ENCODE measurements at regions not wholly inside any gene's neighbourhood (a gene's known extent, or its start where the extent isn't known, plus 50 kb on each side); places are given as distances from the start of the nearest gene placed in this dataset.

DNA sequence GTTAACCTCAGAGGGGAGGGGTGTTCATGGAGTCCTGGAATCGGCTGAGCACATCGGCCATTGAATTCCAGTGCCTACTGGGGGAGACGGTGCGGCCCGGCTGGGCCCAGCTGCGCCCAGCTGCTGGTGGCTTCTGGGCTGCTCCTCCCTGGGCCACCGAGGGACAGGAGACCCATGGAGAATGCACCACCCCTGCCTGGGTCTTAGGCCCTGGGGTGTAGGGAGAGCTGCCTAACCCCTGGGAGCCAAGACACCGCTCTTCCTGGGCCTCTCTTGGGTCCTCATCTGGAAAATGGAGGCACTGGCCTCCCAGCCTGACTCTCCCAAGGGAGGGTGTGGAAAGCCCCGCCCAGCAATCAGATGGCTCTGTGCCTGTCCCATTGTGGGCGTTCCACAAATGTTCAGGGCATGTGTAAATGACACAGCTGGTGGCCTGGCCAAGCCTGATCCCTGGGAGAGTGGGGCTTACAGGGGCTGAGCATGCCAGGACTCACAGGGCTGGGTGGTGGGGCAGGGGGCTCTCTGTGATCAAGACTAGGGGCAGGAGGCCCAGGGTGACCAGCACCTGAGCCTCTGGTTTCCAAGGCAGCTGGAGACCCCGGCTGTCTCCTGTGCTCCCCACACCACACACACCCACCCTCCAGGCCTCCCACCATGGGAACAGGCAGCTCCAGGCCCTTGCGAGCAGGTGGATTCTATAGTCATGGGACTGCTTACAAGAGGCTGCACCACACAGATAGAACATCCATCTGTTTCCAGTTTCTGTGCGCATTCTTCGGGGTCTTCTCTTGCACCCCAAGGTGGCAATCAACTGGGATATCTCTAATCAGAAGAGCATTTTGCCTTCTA lies 150.9 kb downstream of the URI1 start:
- Histone ChIP-seq H3K27me3 (replicated peaks; ENCODE audit: control insufficient read depth, insufficient read depth, low read length) (peaks cover 9% of the 10 kb centered on the region), H3K36me3 (ENCODE audit: control insufficient read depth, insufficient read depth, low read length, severe bottlenecking) (no peaks in the 10 kb centered on the region), H3K4me3 (ENCODE audit: low read length) (no peak overlapping the region), H3K4me1 (ENCODE audit: control insufficient read depth, insufficient read depth, low read length) (no peaks in the 10 kb centered on the region), H3K9ac (ENCODE audit: low read length) (no peak overlapping the region), H3K9me3 (ENCODE audit: control insufficient read depth, low read length) (no peaks in the 10 kb centered on the region)
- no peak for DNase-seq (ENCODE audit: low read depth)

DNA sequence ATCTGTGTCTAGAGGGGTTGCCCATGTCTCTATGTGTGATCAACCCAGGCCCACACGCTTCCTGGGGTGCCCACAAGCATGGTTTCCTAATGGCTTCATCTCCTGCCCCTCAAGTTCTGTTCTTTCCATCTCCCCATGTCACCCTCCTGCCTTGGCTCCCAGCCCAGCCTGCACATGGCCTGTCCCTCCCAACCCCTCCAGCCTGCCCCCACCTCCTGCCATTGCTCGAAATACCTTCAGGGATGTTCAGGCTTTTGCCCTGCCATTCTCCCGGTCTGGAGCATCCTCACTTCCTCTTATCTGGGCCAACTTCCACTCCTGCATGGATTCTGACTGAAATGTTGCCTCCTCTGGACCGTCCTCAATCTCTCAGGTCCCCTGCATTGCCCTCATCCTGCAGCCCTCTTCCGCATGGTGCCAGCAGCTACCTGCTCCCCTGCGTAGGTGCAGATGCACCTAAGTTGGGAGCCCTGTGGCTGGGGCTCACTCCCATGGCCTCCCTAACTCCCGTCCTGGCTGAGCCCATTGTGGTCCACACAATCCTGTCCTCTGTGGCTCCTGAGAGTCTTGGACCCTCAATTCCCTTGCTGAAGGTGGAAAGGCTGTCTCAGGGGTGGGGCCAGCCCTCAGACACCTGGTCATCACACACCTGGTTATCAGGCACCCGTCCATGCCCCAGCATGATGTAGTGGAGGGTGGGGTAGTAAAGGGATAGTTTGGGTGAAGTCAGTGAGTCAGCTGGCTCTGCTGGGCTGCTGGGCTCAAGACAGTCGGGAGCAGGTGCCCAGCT lies 152.1 kb downstream of the URI1 start:
- Histone ChIP-seq H3K4me1 (ENCODE audit: control insufficient read depth, insufficient read depth, low read length) (no peaks in the 10 kb centered on the region), H3K9ac (ENCODE audit: low read length) (no peak overlapping the region), H3K9me3 (ENCODE audit: control insufficient read depth, low read length) (no peaks in the 10 kb centered on the region), H3K36me3 (ENCODE audit: control insufficient read depth, insufficient read depth, low read length, severe bottlenecking) (no peaks in the 10 kb centered on the region), H3K4me3 (ENCODE audit: low read length) (no peak overlapping the region), H3K27me3 (replicated peaks; ENCODE audit: control insufficient read depth, insufficient read depth, low read length) (peaks cover 5% of the 10 kb centered on the region)
- DNase-seq (ENCODE audit: low read depth) = no peak

DNA sequence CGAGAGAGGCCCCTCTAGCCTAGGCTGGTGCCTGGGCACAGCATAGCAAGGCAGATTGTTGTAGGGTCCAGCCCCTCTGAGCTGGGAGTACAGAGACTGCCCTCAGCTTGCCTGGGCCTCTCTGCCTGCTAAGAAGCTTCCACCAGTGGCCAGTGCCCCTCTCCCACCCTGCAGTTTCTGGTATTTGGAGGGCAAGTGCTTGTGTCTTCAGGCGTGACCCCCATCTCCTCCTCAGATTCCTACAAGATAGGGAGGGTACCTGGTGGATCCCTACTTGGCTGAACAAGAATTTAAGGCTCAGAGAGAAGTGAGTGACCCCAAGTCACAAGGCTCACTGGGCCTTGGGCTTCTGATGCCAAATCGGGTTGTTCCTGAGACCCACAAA lies 152.7 kb downstream of the URI1 start:
- H3K9ac ChIP-seq (ENCODE audit: low read length) = no peak overlapping the region
- no peak overlapping the region for H3K4me3 ChIP-seq (ENCODE audit: low read length)
- H3K9me3 ChIP-seq (ENCODE audit: control insufficient read depth, low read length) = no peaks in the 10 kb centered on the region
- no peaks in the 10 kb centered on the region for H3K4me1 ChIP-seq (ENCODE audit: control insufficient read depth, insufficient read depth, low read length)
- no peak for DNase-seq (ENCODE audit: low read depth)
- H3K27me3 ChIP-seq (replicated peaks; ENCODE audit: control insufficient read depth, insufficient read depth, low read length) = peaks cover 5% of the 10 kb centered on the region
- no peaks in the 10 kb centered on the region for H3K36me3 ChIP-seq (ENCODE audit: control insufficient read depth, insufficient read depth, low read length, severe bottlenecking)

DNA sequence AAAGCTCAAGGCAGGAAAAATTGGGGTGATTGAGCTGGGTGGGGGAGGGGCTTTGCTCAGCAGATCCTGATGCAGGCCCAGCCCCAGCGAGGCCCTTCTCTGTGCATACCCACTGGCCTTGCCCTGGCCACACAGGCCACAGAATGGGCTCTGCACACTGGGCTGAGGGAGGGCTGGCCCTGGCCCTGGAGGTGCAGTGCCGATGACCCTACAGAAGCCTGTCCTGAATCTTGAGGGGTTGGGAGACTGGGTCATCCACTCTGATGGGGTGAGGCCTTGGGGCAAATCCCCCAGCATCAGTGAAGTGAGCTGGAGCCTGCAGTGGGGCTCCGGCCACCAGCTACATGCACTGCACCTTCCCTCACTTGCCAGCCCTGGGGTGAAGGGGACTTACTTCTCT lies 153.1 kb downstream of the URI1 start:
- H3K27me3 ChIP-seq (replicated peaks; ENCODE audit: control insufficient read depth, insufficient read depth, low read length) = peaks cover 5% of the 10 kb centered on the region
- no peaks in the 10 kb centered on the region for H3K9me3 ChIP-seq (ENCODE audit: control insufficient read depth, low read length)
- no peak overlapping the region for H3K9ac ChIP-seq (ENCODE audit: low read length)
- H3K4me3 ChIP-seq (ENCODE audit: low read length) = no peak overlapping the region
- no peaks in the 10 kb centered on the region for H3K4me1 ChIP-seq (ENCODE audit: control insufficient read depth, insufficient read depth, low read length)
- no peaks in the 10 kb centered on the region for H3K36me3 ChIP-seq (ENCODE audit: control insufficient read depth, insufficient read depth, low read length, severe bottlenecking)
- no peak for DNase-seq (ENCODE audit: low read depth)

DNA sequence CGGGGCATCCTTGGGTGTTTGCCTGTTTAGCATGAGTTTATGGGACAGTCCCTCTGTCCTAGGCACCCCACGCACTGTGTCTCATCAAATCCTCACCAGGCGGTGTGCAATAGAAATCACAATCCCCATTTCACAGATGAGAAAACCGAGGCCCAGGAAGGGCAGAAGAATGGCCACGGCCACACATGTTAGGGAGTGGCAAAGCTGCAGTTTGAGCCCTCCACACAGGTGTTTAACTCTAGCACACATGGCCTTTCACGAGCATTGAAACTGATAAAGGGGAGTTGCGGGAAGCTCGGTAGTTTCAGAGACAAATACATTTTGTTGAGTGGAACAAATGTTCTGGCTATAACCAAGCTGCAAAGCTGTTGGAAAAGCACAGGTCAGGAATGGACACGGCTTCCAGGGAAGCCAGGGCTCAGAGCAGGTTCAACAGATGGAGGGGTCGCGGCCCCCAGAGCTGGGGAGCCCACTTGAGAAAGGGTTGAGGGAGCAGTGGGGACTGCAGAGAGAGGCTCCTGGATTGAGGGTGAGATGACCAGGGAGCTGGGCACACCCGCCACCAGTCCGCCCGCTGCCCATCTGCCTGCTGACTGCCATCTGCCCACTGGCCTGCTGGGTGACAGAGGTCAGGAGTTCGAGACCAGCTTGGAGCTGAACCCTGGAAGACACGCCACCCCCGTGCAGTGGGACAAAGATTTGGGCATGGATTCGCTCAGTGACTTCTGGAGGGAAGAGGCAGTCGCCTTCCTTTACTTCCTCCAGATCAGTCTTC lies 154.7 kb downstream of the URI1 start:
- Histone ChIP-seq H3K4me3 (ENCODE audit: low read length) (no peak overlapping the region), H3K4me1 (ENCODE audit: control insufficient read depth, insufficient read depth, low read length) (no peaks in the 10 kb centered on the region), H3K27me3 (replicated peaks; ENCODE audit: control insufficient read depth, insufficient read depth, low read length) (peaks cover 5% of the 10 kb centered on the region), H3K9ac (ENCODE audit: low read length) (no peak overlapping the region), H3K36me3 (ENCODE audit: control insufficient read depth, insufficient read depth, low read length, severe bottlenecking) (no peaks in the 10 kb centered on the region), H3K9me3 (ENCODE audit: control insufficient read depth, low read length) (peaks cover 4% of the 10 kb centered on the region)
- DNase-seq (ENCODE audit: low read depth) = no peak

DNA sequence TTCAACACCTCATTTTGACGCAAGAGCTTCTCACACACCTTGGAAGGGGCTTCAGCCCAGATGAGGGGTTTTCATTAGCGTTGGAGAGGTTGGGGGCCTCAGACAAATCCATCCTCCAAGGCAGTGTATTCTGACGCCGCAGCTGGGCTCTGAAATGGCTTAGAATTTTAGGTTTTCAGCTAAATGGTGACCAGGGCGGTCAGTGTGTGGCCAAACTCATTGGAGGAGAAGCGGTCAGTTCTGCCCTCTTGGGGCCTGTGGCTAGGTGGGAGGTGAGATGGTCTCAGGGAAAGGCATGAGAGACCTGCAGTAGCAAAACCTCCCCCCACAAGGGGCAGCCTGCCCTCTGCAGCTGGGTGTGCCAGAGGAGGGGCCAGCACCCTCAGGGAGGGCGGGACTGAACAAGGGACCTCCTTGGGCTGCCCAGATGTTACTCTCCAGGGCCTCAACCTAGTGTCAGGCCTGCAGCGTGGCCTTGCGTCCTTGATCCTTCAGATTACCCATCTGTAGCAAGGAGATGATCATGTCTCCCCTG lies 155.8 kb downstream of the URI1 start:
- no peak for DNase-seq (ENCODE audit: low read depth)
- Histone ChIP-seq H3K9me3 (ENCODE audit: control insufficient read depth, low read length) (peaks cover 4% of the 10 kb centered on the region), H3K27me3 (replicated peaks; ENCODE audit: control insufficient read depth, insufficient read depth, low read length) (peaks cover 5% of the 10 kb centered on the region), H3K36me3 (ENCODE audit: control insufficient read depth, insufficient read depth, low read length, severe bottlenecking) (no peaks in the 10 kb centered on the region), H3K4me1 (ENCODE audit: control insufficient read depth, insufficient read depth, low read length) (no peaks in the 10 kb centered on the region), H3K4me3 (ENCODE audit: low read length) (no peak overlapping the region), H3K9ac (ENCODE audit: low read length) (no peak overlapping the region)

DNA sequence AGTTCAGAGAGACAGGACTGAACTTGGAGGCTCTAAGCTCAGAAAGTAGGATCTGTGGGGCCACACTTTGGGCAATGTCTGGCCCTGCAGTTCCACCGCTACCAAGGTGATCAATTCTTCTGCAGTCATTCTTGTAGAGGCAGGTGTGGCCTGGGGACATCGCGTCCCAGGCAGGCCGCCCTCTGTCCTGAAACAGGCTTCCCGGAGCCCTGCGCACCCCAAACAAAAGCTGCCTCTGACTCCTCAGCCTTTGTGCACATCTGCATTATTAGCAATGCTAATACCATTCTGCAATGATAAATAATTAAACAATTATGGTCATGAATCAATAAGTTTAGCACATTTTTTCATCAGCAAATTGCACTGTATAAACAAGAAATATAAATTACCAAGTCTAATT lies 160.2 kb downstream of the URI1 start:
- H3K9me3 ChIP-seq (ENCODE audit: control insufficient read depth, low read length) = peaks cover 4% of the 10 kb centered on the region
- H3K36me3 ChIP-seq (ENCODE audit: control insufficient read depth, insufficient read depth, low read length, severe bottlenecking) = no peaks in the 10 kb centered on the region

DNA sequence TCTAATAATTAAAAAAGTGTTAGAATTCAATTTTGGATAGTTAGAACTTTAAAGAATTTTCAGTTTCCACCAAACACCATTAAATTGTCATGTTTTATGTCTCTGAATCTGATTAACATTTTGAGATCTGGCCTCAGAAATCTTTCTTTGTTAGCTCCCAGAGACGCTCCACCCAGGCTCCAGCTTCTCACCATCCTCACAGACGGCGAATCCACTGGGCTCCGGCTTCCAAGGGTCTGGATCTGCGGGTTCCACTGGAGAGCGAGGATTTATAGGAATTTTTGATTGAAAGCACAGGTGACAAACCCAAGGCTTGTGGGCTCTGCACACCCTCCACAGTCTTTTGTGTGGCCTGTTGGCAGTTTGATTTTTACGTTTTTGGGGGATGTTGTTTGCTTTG lies 160.6 kb downstream of the URI1 start:
- DNase-seq (ENCODE audit: low read depth) = no peak
- Histone ChIP-seq H3K9me3 (ENCODE audit: control insufficient read depth, low read length) (peaks cover 4% of the 10 kb centered on the region), H3K4me1 (ENCODE audit: control insufficient read depth, insufficient read depth, low read length) (no peaks in the 10 kb centered on the region), H3K27me3 (replicated peaks; ENCODE audit: control insufficient read depth, insufficient read depth, low read length) (peaks cover 7% of the 10 kb centered on the region), H3K4me3 (ENCODE audit: low read length) (no peak overlapping the region), H3K36me3 (ENCODE audit: control insufficient read depth, insufficient read depth, low read length, severe bottlenecking) (no peaks in the 10 kb centered on the region), H3K9ac (ENCODE audit: low read length) (no peak overlapping the region)

More for the DNA sequence above, 160.2 kb downstream of the URI1 start:
- no peaks in the 10 kb centered on the region for H3K4me1 ChIP-seq (ENCODE audit: control insufficient read depth, insufficient read depth, low read length)
- H3K9ac ChIP-seq (ENCODE audit: low read length) = no peak overlapping the region
- H3K4me3 ChIP-seq (ENCODE audit: low read length) = no peak overlapping the region
- DNase-seq (ENCODE audit: low read depth) = no peak
- H3K27me3 ChIP-seq (replicated peaks; ENCODE audit: control insufficient read depth, insufficient read depth, low read length) = peaks cover 8% of the 10 kb centered on the region

DNA sequence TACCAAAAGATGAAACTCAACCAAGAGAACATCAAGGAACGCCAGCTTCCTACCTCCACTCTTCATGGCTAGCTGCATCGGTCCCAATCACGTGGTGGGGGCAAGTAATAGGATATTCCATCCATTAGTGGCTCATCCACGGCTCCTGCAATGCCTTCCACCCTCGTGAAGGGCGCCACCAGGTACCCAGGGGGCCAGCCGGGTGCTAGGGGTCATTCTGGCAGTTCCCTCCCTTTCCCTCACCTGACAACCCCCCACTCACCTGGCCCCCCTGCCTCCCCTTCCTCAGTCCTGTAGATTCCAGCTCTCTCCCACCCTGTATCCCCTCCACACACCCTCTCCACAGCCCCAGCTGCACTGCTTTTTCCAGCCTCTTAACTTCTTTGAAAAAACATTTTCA lies 161.9 kb downstream of the URI1 start:
- Histone ChIP-seq H3K4me1 (ENCODE audit: control insufficient read depth, insufficient read depth, low read length) (no peaks in the 10 kb centered on the region), H3K9ac (ENCODE audit: low read length) (no peak overlapping the region), H3K27me3 (replicated peaks; ENCODE audit: control insufficient read depth, insufficient read depth, low read length) (peaks cover 11% of the 10 kb centered on the region), H3K9me3 (ENCODE audit: control insufficient read depth, low read length) (peaks cover 4% of the 10 kb centered on the region), H3K4me3 (ENCODE audit: low read length) (no peak overlapping the region), H3K36me3 (ENCODE audit: control insufficient read depth, insufficient read depth, low read length, severe bottlenecking) (no peaks in the 10 kb centered on the region)
- DNase-seq (ENCODE audit: low read depth) = no peak

DNA sequence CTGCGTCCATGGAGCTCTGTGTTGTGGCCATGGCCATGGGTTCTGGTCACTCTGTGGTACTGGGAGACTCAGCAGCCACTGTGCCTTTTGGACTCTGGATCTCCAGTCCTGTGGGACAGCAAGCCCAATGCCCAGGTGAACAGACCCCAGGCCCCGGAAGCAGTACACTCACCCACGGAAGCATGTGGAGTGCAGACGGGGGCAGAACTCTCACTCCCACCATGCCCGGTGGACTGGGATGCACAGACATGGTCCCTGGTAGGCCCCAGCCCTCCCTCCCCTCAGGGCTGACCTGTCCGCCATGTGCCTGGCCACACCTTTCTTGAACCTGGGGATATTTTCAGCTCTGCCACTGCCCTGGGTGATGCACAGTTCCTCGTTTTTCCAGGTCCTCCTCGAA lies 163.3 kb downstream of the URI1 start:
- Histone ChIP-seq H3K27me3 (replicated peaks; ENCODE audit: control insufficient read depth, insufficient read depth, low read length) (peaks cover 16% of the 10 kb centered on the region), H3K4me1 (ENCODE audit: control insufficient read depth, insufficient read depth, low read length) (no peaks in the 10 kb centered on the region), H3K4me3 (ENCODE audit: low read length) (no peak overlapping the region), H3K9me3 (ENCODE audit: control insufficient read depth, low read length) (peaks cover 4% of the 10 kb centered on the region), H3K9ac (ENCODE audit: low read length) (no peak overlapping the region), H3K36me3 (ENCODE audit: control insufficient read depth, insufficient read depth, low read length, severe bottlenecking) (no peaks in the 10 kb centered on the region)
- no peak for DNase-seq (ENCODE audit: low read depth)

DNA sequence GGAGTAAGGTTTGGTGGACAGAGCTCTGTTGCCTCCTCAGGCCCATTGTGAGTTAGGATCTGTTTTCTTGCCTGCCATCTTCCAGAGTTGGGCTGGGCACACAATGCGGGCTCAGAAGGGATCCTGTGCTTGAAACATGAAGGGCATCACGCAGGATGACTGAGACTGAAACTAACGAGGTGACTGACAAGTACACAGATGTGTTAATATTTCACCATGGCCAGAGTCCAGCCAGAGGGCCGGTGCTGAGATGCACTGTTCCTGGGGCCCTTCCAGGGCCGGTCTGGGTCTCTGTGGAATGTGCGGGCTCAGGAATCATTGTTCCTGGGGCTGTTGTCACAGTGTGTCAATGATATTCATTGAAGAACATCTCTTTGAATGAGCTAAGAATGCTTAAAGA lies 163.7 kb downstream of the URI1 start:
- DNase-seq (ENCODE audit: low read depth) = no peak
- peaks cover 16% of the 10 kb centered on the region for H3K27me3 ChIP-seq (replicated peaks; ENCODE audit: control insufficient read depth, insufficient read depth, low read length)
- no peak overlapping the region for H3K9ac ChIP-seq (ENCODE audit: low read length)
- H3K4me3 ChIP-seq (ENCODE audit: low read length) = no peak overlapping the region
- no peaks in the 10 kb centered on the region for H3K4me1 ChIP-seq (ENCODE audit: control insufficient read depth, insufficient read depth, low read length)
- no peaks in the 10 kb centered on the region for H3K36me3 ChIP-seq (ENCODE audit: control insufficient read depth, insufficient read depth, low read length, severe bottlenecking)
- H3K9me3 ChIP-seq (ENCODE audit: control insufficient read depth, low read length) = peaks cover 4% of the 10 kb centered on the region

Data from adipocyte (in vitro differentiated cells).